Neutrophil (primary cell): ENCODE measurements at regions not wholly inside any gene's neighbourhood (a gene's known extent, or its start where the extent isn't known, plus 50 kb on each side); places are given as distances from the start of the nearest gene placed in this dataset.

Experiments
- H3K27ac ChIP-seq: fragments of 200-600 bp; sonication (generic); 2 replicates; pipeline ENCODE4 v1.5.1; 2016; ENCODE audit warnings: mild to moderate bottlenecking, moderate library complexity
- H3K27me3 ChIP-seq: fragments of 200-600 bp; sonication (generic); 2 replicates; pipeline ENCODE4 v1.6.0; 2016; ENCODE audit warnings: mild to moderate bottlenecking
- H3K36me3 ChIP-seq: fragments of 200-600 bp; sonication (generic); 2 replicates; pipeline ENCODE4 v1.5.1; 2017
- H3K4me1 ChIP-seq, 2 experiments: fragments of 200-600 bp in 1 of 2; sonication (generic) in 1 of 2; 1 replicate in 1 of 2; 2 replicates in 1 of 2; pipeline versions ENCODE4 v1.5.1 to v1.6.1; 2013 to 2016; ENCODE audit warnings: low read depth in 1 of 2, low read length in 1 of 2, mild to moderate bottlenecking in 1 of 2, moderate library complexity in 1 of 2; ENCODE audit not compliant: control insufficient read depth in 1 of 2, insufficient read depth in 1 of 2
- H3K4me3 ChIP-seq, 2 experiments: fragments of 200-600 bp in 1 of 2; sonication (generic) in 1 of 2; 1 replicate in 1 of 2; 2 replicates in 1 of 2; pipeline ENCODE4 v1.5.1; 2013 to 2016; ENCODE audit warnings: low read depth in 1 of 2, low read length in 1 of 2, mild to moderate bottlenecking in 1 of 2, moderate library complexity in 1 of 2
- H3K9me3 ChIP-seq: fragments of 200-600 bp; sonication (generic); 2 replicates; pipeline ENCODE4 v1.5.1; 2016
- CTCF ChIP-seq: fragments of 200-600 bp; sonication (generic); IDR thresholded peaks from 2 replicates; pipeline ENCODE4 v1.5.1; 2016; ENCODE audit warnings: antibody characterized with exemption

- Histone ChIP-seq H3K4me1 (no peaks in the 10 kb centered on the region), H3K27me3 (no peaks in the 10 kb centered on the region), H3K36me3 (no peaks in the 10 kb centered on the region), H3K27ac (no peak overlapping the region), H3K4me3 (no peak overlapping the region), H3K9me3 (no peaks in the 10 kb centered on the region)
- no peak for TF ChIP-seq CTCF
Observed at GRCh38 chr13:72448082-72448481, 279.3 kb downstream of the MZT1 start.

GRCh38 chr13:72444999-72445398, 282.4 kb downstream of the MZT1 start:
- no peak for TF ChIP-seq CTCF
- Histone ChIP-seq H3K4me1 (no peaks in the 10 kb centered on the region), H3K27ac (no peak overlapping the region), H3K36me3 (no peaks in the 10 kb centered on the region), H3K9me3 (no peaks in the 10 kb centered on the region), H3K4me3 (no peak overlapping the region), H3K27me3 (no peaks in the 10 kb centered on the region)

GRCh38 chr13:72437458-72437857, 290.0 kb downstream of the MZT1 start:
- no peak overlapping the region for H3K27ac ChIP-seq
- no peaks in the 10 kb centered on the region for H3K4me1 ChIP-seq
- no peak overlapping the region for H3K4me3 ChIP-seq
- TF ChIP-seq CTCF, result no peak
- H3K27me3 ChIP-seq, result no peaks in the 10 kb centered on the region
- H3K36me3 ChIP-seq, result no peaks in the 10 kb centered on the region
- no peaks in the 10 kb centered on the region for H3K9me3 ChIP-seq

- no peak for TF ChIP-seq CTCF
- H3K36me3 ChIP-seq, result no peaks in the 10 kb centered on the region
- no peaks in the 10 kb centered on the region for H3K27me3 ChIP-seq
- H3K4me3 ChIP-seq, result no peak overlapping the region
- H3K27ac ChIP-seq, result no peak overlapping the region
- H3K9me3 ChIP-seq, result no peaks in the 10 kb centered on the region
- no peaks in the 10 kb centered on the region for H3K4me1 ChIP-seq
Observed at GRCh38 chr13:72435251-72435650, 292.2 kb downstream of the MZT1 start.

- H3K36me3 ChIP-seq, result no peaks in the 10 kb centered on the region
- H3K4me3 ChIP-seq, result no peak overlapping the region
- H3K4me1 ChIP-seq, result no peaks in the 10 kb centered on the region
- TF ChIP-seq CTCF, result no peak
- no peaks in the 10 kb centered on the region for H3K9me3 ChIP-seq
- no peak overlapping the region for H3K27ac ChIP-seq
- no peaks in the 10 kb centered on the region for H3K27me3 ChIP-seq
Observed at GRCh38 chr13:72431981-72432682, 295.3 kb downstream of the MZT1 start.

- no peak for TF ChIP-seq CTCF
- Histone ChIP-seq H3K9me3 (no peaks in the 10 kb centered on the region), H3K27ac (no peak overlapping the region)
Observed at GRCh38 chr13:72430923-72431322, 296.5 kb downstream of the MZT1 start.

More at GRCh38 chr13:72430923-72431322, 296.5 kb downstream of the MZT1 start:
- no peaks in the 10 kb centered on the region for H3K4me1 ChIP-seq
- H3K36me3 ChIP-seq, result no peaks in the 10 kb centered on the region
- no peak overlapping the region for H3K4me3 ChIP-seq
- H3K27me3 ChIP-seq, result no peaks in the 10 kb centered on the region
